ENCODE measurements at regions not wholly inside any gene's neighbourhood (a gene's known extent, or its start where the extent isn't known, plus 50 kb on each side); places are given as distances from the start of the nearest gene placed in this dataset.

DNA sequence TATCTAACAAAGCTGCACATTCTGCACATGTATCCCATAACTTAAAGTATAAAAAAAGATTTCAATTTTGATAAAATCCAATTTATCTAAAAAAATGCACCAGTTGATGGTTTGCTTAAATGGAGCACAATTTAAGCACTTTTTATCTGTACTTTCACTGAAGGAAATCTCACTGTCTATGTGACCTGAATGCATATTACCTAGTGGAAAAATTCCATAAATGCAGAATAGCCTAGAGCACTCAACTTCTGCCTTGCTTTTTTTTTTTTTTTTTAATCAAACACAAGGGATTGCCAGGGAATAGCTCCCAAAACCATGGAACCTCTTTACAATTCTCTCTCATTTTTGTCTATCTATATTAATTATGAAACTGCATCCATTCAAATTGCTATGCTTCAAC, 80.4 kb downstream of the RFPL4B start:
- TF ChIP-seq CTCF (IDR thresholded peaks at IDR 0.05; ENCODE audit: low read depth, low read length, missing input control) (no peak), RAD21 (IDR thresholded peaks at IDR 0.05) (no peak), ZBTB33 (IDR thresholded peaks at IDR 0.05) (no peak), GABPA (IDR thresholded peaks at IDR 0.05 in 1 of 2, conservative IDR thresholded peaks at IDR 0.05 in 1 of 2) (no peak), JUND (IDR thresholded peaks at IDR 0.05) (no peak), TAF1 (conservative IDR thresholded peaks at IDR 0.05) (no peak), SP1 (IDR thresholded peaks at IDR 0.05) (no peak), HNF4G (IDR thresholded peaks at IDR 0.05) (no peak), ATF3 (IDR thresholded peaks at IDR 0.05) (no peak), FOXA1 (IDR thresholded peaks at IDR 0.05) (no peak)
